Ishikawa (cell line): ENCODE measurements at regions not wholly inside any gene's neighbourhood (a gene's known extent, or its start where the extent isn't known, plus 50 kb on each side); places are given as distances from the start of the nearest gene placed in this dataset.

ENCODE experiments used
- CEBPB ChIP-seq: IDR thresholded peaks from 2 replicates; pipeline ENCODE4 v1.6.1; 2012
- CREB1 ChIP-seq: IDR thresholded peaks from 2 replicates; pipeline ENCODE4 v1.6.1; 2012; ENCODE audit warnings: low read depth
- EGR1 ChIP-seq: IDR thresholded peaks from 2 replicates; pipeline ENCODE4 v1.6.1; 2012
- EP300 ChIP-seq: IDR thresholded peaks from 2 replicates; pipeline ENCODE4 v1.6.1; 2012; ENCODE audit warnings: borderline replicate concordance
- FOXM1 ChIP-seq: IDR thresholded peaks from 2 replicates; pipeline ENCODE4 v1.6.1; 2012; ENCODE audit warnings: low read depth, borderline replicate concordance
- MAX ChIP-seq: IDR thresholded peaks from 2 replicates; pipeline ENCODE4 v1.6.1; 2012
- NFIC ChIP-seq: IDR thresholded peaks from 2 replicates; pipeline ENCODE4 v1.6.1; 2012
- RAD21 ChIP-seq: IDR thresholded peaks from 2 replicates; pipeline ENCODE4 v1.6.1; 2012; ENCODE audit warnings: low read depth
- REST ChIP-seq: IDR thresholded peaks from 2 replicates; pipeline ENCODE4 v1.6.1; 2012; ENCODE audit warnings: low read depth, mild to moderate bottlenecking
- TAF1 ChIP-seq: IDR thresholded peaks from 2 replicates; pipeline ENCODE4 v1.6.1; 2012; ENCODE audit warnings: low read depth, mild to moderate bottlenecking
- TCF12 ChIP-seq: IDR thresholded peaks from 2 replicates; pipeline ENCODE4 v1.6.1; 2012; ENCODE audit warnings: low read depth
- TEAD4 ChIP-seq: IDR thresholded peaks from 2 replicates; pipeline ENCODE4 v1.6.1; 2012
- USF1 ChIP-seq: IDR thresholded peaks from 2 replicates; pipeline ENCODE4 v1.6.1; 2012
- YY1 ChIP-seq: IDR thresholded peaks from 2 replicates; pipeline ENCODE4 v1.6.1; 2012; ENCODE audit warnings: low read depth
- ZBTB7A ChIP-seq: IDR thresholded peaks from 2 replicates; pipeline ENCODE4 v1.6.1; 2012; ENCODE audit warnings: low read depth

- TF ChIP-seq USF1 (no peak), TAF1 (no peak), EGR1 (no peak), FOXM1 (no peak), NFIC (no peak), ZBTB7A (no peak), CREB1 (no peak), TCF12 (no peak), MAX (no peak)
These were observed 135.6 kb downstream of the IRX2 start for GRCh38 chr5:2615917-2616316.

- TF ChIP-seq TAF1 (no peak), ZBTB7A (no peak), EP300 (no peak), YY1 (no peak), MAX (no peak), EGR1 (no peak), FOXM1 (no peak), REST (no peak), RAD21 (no peak), CEBPB (no peak), NFIC (no peak), TCF12 (no peak), TEAD4 (no peak), USF1 (no peak), CREB1 (no peak)
These were observed 136.9 kb downstream of the IRX2 start for GRCh38 chr5:2614571-2614970.

GRCh38 chr5:2611659-2612058 lies 139.8 kb downstream of the IRX2 start:
- TF ChIP-seq EGR1 (no peak), FOXM1 (no peak), USF1 (no peak), ZBTB7A (no peak), TCF12 (no peak), REST (no peak), TAF1 (no peak), YY1 (no peak), TEAD4 (no peak), CREB1 (no peak), CEBPB (no peak), MAX (no peak), RAD21 (no peak), EP300 (no peak)

- no peak for TF ChIP-seq TCF12
- no peak for TF ChIP-seq CREB1
- no peak for TF ChIP-seq NFIC
- TF ChIP-seq RAD21: no peak
- no peak for TF ChIP-seq USF1
- no peak for TF ChIP-seq REST
- TF ChIP-seq MAX: no peak
- TF ChIP-seq CEBPB: no peak
- TF ChIP-seq FOXM1: no peak
- no peak for TF ChIP-seq YY1
- no peak for TF ChIP-seq ZBTB7A
- no peak for TF ChIP-seq TAF1
- no peak for TF ChIP-seq EGR1
- TF ChIP-seq TEAD4: no peak
- no peak for TF ChIP-seq EP300
These were observed 140.5 kb downstream of the IRX2 start for GRCh38 chr5:2610986-2611385.
